GM21825 (cell line): ENCODE measurements at regions not wholly inside any gene's neighbourhood (a gene's known extent, or its start where the extent isn't known, plus 50 kb on each side); places are given as distances from the start of the nearest gene placed in this dataset.
"Not testable (repeated sequence)": the region's sequence is repeated elsewhere in the genome, so short reads cannot be mapped to it uniquely, and the experiment has no call there.

Experiments used
- ATAC-seq: cut with Tn5 transposase; IDR thresholded peaks from one replicate; pipeline ENCODE4 v1.9.1; 2021; ENCODE audit warnings: mild to moderate bottlenecking, moderate library complexity; ENCODE audit not compliant: unreplicated experiment

GRCh38 chr16:76797457-76797856 is 393.5 kb upstream of the MON1B start:
- no peak for ATAC-seq

DNA sequence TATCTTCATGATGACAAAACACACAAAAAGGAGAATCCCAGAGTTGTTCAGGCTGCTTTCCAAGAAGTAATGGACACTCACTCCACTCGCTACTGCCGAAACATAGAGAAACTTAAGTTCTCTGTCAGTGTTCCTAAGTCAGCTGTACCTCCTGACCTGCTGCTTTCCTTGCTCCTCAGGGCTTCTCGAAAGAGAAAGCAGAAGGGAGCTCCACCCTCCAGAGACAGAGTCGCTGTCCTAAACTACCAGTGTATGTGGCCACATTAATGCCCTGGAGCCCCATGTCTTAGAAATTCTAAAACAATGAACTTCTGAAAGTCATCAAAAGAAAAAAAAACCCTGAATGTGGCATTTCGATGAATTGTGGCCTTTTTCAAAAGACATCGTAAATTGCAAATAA is 390.8 kb upstream of the MON1B start:
- no peak for ATAC-seq

DNA sequence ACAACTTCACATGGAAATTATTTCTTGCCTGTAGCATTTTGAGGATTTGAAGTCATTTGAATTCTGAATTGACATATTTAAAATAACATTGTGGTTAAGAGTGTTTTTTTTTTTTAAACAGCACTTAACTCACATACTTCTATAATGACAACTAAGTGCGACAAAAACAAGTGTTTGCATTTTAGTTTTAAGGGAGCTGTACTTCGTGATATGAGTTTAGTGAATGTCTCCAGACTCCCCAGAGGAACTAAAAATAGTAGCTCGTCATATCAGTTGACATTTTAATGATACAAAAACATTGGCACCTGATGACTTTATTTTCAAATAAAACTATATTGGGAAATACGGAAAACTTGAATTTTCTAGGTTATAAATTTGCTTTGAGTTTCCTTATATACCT is 389.6 kb upstream of the MON1B start:
- no peak for ATAC-seq

- ATAC-seq: no peak
These were observed 374.5 kb upstream of the MON1B start for GRCh38 chr16:76816475-76816874.

GRCh38 chr16:76818606-76819181 is 372.3 kb upstream of the MON1B start:
- ATAC-seq: no peak

- ATAC-seq: no peak
These were observed 371.6 kb upstream of the MON1B start for GRCh38 chr16:76819226-76819916.

- ATAC-seq: no peak
These were observed 366.8 kb upstream of the MON1B start for GRCh38 chr16:76824221-76824620.

- ATAC-seq: no peak
These were observed 366.2 kb upstream of the MON1B start for GRCh38 chr16:76824791-76825190.

DNA sequence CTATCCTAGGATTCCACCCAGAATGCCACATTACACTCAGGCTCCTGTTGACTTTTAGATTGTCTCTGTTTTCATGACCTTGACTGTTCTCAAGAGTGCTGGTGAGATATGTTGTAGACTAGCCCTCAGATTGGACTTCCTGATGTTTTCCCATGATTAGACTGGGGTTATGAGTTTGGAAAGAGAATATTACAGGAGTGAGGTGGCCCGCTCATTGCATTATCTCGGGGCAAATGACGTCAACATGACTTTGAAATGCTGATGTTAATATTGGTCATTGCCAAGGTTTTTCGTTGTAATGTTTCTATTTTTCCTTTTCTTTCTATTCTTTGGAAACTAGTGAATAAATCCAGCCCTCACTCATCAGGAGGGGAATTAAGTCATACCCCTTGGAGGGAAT is 355.7 kb upstream of the MON1B start:
- no peak for ATAC-seq

DNA sequence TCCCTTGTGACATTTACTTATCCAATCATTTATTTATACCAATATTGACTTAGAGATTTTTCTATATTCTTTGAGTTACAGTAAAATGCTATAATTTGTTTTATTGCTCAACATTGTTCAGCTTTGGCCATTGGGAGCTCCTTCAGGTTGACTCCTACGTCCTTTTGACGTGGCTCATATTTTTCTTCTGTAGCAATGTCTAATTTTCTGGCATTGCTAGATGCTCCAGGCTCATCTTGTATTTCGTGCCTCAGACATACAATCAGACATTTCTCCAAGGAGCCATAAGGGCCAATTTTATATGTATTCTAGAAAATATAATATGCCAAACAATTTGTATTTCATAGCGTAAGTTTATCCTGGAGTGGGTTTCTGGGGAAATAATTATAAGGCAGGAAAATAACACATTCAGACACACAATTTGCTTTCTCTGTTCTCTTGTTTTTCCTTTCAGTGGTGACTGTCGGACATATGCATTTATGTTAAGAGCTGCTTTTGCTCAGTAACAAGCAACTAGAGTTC is 355.1 kb upstream of the MON1B start:
- no peak for ATAC-seq

DNA sequence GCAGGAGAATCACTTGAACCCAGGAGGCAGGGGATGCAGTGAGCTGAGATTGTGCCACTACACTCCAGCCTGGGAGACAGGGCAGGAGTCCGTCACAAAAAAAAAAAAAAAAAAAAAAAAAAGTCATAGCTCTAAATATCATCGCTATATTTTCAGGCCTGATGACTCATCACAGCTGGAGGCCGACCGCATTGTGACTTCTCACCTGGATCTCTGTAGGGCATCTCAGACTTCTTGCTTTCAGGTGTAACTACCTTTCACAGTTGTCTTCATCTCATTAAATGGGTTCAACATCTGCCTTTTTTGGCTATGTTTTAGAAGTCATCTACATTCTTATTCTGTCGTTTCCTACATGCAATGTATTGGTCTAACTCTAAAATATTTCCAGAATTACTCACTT is 353.1 kb upstream of the MON1B start:
- no peak for ATAC-seq

DNA sequence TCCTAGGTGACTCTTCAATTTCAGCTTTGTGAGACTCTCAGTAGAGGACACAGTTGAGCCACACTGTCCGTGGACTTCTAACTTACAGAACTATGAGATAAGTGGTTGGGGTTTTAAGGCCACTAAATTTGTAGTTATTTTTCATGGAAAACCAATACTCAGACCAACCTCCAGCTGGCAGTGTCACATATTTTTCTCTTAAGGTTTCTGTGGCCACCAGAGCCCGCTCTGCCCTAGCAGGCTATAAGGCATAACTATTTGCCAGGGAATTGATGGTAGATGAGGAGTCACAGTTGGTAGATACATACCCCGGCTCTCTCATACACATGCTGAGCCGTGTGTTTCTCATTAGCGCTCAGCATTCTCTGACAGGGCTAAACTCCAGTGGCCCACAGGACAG is 336.8 kb upstream of the MON1B start:
- ATAC-seq: no peak

DNA sequence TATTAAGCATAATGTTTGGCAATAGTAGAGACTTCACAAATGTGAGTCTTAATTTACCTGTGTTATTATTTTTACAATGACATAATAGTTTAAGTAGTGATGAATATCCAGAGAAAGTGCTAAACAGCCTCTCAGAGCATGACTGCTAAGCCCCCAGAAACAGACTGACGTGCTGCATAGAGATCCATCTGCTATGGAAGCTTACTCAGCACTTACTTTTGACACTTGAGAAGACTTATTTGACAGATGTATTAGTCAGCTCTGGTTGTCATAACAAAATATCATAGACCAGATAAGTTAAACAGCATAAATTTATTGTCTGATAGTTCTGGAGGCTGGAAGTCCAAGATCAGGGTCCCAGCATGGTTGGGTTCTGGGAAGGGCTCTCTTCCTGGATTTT is 334.9 kb upstream of the MON1B start:
- ATAC-seq: no peak

- ATAC-seq: no peak
These were observed 333.6 kb upstream of the MON1B start for GRCh38 chr16:76857402-76857801.

DNA sequence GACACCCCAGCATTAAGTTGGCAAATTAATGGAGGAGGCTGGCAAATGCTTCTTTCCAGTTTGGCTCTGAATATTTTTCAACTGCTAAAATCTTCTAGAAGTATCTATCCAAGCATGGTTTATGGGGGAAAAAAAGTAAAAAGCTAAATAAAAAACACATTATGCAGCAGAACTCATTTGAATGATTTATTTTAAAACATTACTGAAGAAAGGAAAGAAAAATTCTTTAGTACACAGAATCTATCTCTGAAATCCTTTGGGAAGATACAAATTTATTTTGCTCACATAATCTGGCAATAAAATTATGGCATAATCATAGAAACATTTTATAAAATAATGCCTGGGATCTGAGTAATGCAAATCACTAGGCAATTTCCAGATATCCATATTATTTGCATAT is 328.1 kb upstream of the MON1B start:
- ATAC-seq: no peak

GRCh38 chr16:76866994-76867393 is 324.0 kb upstream of the MON1B start:
- no peak for ATAC-seq

- ATAC-seq: no peak
These were observed 315.1 kb upstream of the MON1B start for GRCh38 chr16:76875898-76876297.

DNA sequence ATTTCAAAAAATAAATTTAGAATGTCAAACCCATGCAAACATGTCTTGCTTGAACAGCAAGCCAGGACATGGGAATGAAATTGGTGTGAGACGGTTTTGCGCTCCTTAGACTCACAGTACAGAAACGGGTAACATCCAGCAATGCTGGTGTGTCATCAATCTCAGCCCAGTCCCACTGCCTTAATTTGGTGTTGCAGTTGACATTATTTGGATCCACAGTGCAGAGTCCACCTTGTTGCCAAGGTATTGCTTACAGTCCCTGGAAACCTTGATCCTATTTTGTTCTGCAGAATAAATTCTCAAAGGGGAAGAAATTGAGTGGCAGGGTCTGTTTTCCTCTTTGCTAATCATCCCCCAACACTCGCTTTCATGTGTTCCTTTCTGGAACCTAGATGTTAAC is 311.6 kb upstream of the MON1B start:
- ATAC-seq: no peak

DNA sequence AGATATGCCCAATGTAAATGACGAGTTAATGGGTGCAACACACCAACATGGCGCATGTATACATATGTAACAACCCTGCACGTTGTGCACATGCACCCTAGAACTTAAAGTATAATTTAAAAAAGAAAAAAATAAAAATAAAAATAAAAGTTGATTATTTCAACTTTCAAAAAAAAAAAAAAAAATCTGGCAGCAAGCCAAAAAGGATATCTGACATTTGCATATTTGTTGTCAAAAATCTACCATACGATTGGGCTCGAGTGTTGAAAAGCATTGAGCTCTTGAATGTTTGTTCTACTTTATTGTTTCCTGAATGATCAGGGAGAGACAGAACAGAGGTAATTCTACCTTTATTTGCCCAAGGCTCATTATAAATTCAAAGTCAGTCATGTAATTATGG is 310.5 kb upstream of the MON1B start:
- not testable (repeated sequence) for ATAC-seq

GRCh38 chr16:76882105-76882504 is 308.9 kb upstream of the MON1B start:
- no peak for ATAC-seq

DNA sequence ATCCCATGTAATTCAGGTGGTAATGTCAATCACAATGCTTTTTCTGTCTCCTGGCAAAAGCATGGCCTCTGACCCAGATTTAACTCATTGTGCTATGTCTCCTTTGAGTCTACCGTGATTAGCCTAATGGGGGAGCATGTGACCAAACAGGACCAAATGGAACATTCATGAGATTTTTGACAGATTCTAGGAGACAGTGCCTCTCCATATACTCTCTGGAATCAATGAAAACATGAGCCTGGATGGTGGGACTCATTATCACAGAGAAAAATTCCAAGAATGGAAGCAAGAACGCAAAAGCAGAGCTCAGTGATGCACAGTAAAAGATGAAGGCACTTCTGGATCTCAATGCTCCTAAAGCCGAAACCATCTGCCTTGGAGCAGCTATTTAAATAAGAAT is 307.9 kb upstream of the MON1B start:
- ATAC-seq: no peak

DNA sequence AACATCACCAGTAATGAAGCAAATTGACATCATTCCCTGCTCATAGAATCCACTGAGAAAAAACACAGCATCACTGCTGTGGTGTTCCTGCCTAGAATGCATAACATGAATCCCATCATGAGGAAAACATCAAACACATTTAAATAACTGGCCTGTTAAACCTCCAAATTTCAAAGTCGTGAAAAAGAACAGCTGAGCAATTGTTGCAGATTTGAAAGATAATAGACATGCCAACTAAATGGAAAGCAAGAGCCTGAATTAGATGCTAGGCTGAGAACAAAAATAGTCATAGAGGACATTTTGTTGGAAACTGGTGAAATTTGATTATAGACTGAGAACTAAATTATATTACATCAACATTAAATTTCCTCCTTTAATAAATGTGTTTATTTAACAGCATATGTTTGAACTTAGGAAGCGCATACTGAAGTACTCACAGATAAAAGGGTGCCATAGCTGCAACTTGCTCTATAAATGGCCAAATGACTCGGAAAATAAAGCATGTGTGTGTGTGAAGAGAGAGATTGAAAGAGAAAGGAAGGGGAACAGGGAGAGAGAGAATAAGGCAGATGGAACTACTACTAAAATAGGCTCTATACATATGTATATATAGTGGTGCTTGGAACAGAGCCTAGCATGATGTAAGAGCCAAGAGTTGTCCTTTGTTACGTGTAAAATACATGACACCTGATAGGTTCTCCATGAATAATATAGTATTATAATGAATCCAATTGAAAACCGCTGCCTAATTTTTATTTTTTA is 305.0 kb upstream of the MON1B start:
- no peak for ATAC-seq
